ENCODE measurements at regions not wholly inside any gene's neighbourhood (a gene's known extent, or its start where the extent isn't known, plus 50 kb on each side); places are given as distances from the start of the nearest gene placed in this dataset.
A peak's percentile ranks its signal among the peaks of the same experiment; 100 is the strongest.

DNA sequence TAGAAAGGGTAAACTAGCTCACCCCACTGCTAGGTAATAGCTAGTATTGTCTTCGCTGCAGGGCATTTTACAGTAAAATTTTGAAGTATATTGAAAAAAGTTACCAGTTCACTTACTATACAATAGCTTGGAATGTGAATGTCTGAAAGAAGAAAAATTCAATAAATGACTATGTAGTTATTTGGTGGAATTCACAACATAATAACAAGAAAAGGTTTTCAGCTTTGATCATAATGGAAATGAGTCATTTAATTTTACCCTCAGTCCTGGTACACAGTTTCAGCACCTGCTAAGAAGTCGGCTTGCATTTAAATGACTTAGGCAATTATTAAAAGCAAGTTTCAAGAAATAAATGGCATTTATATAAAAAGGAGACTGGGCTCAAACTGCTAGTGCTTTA lies 90.4 kb downstream of the NUP35 start:
- no peak for DNase-seq

DNA sequence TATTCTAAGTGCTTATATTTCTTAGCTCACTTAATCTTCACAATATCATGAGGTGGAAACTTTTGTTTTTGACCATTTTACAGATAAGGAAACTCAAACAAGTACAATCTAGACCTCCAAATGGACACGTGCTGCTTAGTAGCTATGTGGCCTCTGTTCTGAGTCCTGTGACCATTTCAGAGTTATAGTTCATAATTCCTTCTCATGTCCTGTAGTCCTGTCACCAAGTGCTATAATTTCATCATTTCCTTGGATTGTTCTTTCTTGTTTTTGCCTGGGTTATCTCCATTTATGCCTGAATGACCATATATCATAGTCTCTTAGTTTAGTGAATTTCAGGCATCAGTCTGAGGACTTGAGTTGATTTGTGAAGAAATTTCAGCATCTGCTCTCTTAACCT lies 91.7 kb downstream of the NUP35 start:
- DNase-seq, result no peak

DNA sequence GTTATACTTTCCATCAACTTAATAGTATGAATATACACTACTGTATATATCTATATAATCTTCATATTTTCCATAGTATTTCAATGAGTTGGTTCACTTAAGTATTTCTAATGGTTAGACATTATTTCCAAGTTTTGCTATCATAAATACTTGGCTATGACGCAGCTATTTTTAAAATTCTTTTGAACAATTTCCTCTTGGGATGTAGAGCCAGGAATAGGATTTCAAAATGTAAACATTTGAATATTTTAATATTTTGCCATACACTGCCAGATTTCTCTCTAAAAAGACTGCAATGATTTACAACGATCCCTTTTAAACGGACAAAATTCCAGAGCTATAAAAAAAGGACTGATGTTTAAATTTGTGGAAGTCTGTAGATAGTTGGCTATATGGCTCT lies 95.6 kb downstream of the NUP35 start:
- no peak for DNase-seq

- no peak for DNase-seq
These were observed 98.5 kb downstream of the NUP35 start for GRCh38 chr2:183222751-183223150.

- DNase-seq, result no peak
These were observed 100.7 kb downstream of the NUP35 start for GRCh38 chr2:183224948-183225347.

DNA sequence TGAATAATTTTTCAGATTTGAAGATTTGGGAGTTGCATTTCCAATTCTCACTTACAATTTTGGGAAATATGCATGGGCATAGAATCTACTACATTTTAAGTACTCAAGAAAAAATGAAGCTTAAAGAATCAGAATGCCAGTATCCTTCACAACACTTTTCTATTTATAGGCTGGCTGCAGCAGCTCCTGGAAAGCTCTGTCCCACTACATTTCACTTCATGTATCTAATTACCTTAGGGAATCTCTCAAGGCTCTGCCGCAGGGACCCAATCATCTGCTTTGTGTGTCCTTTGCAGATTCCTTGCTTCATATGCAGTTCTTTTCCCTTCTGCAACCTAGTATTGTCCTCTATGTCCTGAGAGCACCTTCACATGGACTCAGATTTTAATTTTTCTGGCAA lies 102.9 kb downstream of the NUP35 start:
- DNase-seq, result no peak

DNA sequence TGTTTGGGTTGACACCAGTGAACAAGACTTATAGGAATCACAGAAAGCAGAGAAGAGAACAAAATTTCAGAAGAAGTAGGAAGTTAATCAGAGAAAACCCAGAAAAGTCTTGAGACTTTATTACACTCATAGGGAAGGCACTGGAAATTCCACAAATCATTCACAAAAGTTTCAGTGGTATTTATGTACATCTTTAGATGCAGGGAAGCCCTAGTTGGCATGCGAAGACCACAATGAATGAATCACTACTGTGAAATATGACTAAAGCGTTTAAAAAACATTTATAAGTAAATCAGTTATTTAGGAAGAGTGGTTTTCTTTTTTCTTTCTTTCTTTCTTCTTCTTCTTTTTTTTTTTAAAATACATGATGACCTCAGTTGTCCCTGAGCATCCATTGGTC lies 105.1 kb downstream of the NUP35 start:
- DNase-seq, result peak; percentile 2

DNA sequence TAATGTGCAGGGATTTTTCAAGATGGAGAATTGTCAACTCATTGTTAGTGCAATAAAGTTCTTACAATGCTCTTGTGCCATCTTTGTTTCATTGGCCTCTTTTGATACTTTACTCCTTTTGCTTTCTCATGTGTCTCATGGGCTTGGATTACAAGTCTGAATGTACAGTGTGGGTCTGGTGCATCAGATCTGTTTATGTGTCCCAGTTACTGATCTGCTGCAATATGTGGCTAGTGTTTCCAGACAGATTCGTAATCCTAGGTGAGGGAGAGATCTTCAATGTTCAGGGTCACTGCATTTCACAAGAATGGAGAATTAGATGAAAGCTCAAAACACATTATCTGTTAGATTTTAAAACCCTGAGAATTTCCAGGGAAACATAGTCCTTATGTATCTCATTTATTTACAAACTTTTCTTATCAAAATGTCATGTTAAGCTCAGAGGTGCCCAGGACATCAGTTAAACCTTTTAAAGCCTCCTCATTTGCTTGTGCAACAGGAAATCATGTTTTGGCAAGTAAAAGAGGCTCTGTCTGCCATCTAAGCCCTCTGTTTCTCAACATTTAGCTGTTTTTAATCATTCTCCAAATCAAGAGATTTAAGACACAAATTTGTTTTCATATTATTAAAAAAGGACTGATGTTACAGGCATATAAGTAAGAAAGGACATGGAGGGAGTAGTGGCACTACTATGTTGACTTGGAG lies 108.1 kb downstream of the NUP35 start:
- DNase-seq, result no peak

DNA sequence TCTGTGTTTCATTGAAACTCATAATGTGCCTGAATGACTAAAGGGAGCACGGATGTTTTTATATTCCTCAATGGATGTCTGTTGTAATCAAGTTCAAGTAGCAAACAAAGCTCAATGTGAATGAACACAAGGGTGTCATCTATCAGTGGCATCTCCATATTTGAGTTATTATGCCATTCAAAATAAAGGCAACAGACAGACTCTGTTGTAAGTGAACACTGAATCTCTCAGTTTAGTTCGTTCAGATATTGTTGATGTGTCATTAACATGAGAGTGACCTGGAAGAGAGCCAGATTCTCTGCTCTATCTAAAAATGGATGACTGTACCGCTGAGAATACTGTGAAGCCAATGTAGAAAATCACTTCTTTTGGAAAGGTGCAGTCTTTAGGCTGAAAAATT lies 118.7 kb downstream of the NUP35 start:
- DNase-seq, result no peak

GRCh38 chr2:183243758-183244157 lies 119.5 kb downstream of the NUP35 start:
- no peak for DNase-seq

GRCh38 chr2:183244300-183244844 lies 120.1 kb downstream of the NUP35 start:
- no peak for DNase-seq

GRCh38 chr2:183248866-183249567 lies 124.8 kb downstream of the NUP35 start:
- no peak for DNase-seq

- no peak for DNase-seq
These were observed 125.8 kb downstream of the NUP35 start for GRCh38 chr2:183250061-183250460.

DNA sequence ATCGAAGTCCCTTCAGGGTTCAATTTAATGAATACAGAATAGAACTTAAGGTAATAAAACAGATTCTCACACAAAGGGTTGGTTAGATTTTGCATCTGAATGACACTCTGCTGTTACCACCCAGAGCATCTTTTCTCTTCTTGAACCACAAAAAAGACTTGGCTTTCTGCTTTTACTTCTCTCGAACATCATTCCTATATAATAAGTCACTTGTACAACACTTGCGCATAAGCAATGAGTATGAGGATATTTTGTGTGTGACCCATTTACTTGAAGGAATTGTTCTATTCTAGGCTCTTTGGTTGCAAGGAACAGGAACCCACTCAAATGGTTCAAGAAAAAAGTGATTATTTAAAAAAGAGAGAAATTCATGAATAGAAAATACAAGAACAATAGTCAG lies 126.2 kb downstream of the NUP35 start:
- no peak for DNase-seq

GRCh38 chr2:183253441-183254130 lies 129.3 kb downstream of the NUP35 start:
- DNase-seq, result no peak

GRCh38 chr2:183255411-183255810 lies 131.2 kb downstream of the NUP35 start:
- DNase-seq, result no peak

GRCh38 chr2:183259921-183260320 lies 135.7 kb downstream of the NUP35 start:
- DNase-seq, result no peak

DNA sequence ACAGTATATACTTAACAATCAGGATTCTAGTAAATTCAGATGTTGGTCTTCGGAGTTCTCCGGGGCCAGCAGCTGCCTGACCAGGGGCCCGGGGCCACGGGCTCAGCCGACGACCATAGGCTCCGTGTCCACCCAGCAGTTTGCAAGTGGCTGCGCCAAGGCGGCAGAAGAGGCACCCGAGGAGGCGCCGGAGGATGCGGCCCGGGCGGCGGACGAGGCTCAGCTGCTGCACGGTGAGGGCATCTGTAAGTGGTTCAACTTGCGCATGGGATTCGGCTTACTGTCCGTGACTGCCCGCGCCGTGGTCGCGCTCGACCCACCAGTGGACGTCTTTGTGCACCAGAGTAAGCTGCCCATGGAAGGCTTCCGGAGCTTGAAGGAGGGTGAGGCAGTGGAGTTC lies 136.3 kb downstream of the NUP35 start:
- no peak for DNase-seq

GRCh38 chr2:183264890-183265535 lies 140.8 kb downstream of the NUP35 start:
- DNase-seq, result no peak

DNA sequence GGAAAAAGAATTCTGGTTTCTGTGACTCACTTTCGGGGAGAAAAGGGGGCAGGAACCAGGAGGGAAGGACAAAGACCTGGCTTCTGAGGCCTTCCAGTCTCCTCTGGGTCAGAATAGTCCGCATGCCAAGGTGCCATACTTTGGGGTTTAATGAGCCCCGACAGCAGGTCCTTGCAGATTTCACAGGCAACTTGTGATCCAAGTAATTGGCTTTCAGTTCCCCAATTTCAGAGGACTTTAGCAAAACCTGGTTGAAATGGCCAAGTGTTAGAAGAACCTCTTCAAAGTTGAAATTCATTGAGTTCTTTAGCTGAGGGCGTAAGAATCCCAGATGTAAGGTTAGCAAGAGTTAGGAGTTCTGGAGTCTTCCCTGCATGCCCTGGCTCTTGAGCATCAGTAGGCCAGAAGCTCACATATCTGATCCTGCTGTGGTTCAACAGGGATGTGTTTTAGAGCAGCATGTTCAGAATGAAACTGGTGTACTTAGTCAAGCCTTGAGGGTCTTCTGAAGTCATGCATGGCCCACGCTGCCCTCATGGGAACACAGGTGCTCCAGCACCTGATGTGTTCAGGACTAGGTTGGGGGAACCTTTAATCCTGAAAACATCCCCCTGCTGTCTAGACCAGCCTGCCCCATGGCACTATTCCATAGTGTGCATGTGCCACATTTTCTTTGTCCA lies 143.0 kb downstream of the NUP35 start:
- no peak for DNase-seq

- no peak for DNase-seq
These were observed 145.7 kb downstream of the NUP35 start for GRCh38 chr2:183269956-183270355.

GRCh38 chr2:183283209-183283608 lies 159.0 kb downstream of the NUP35 start:
- no peak for DNase-seq

- DNase-seq, result no peak
These were observed 160.4 kb downstream of the NUP35 start for GRCh38 chr2:183284606-183285005.
